Activated CD8-positive, alpha-beta T cell treated with anti-CD3 and anti-CD28 coated beads for 36 hours (primary cell): ENCODE measurements at regions not wholly inside any gene's neighbourhood (a gene's known extent, or its start where the extent isn't known, plus 50 kb on each side); places are given as distances from the start of the nearest gene placed in this dataset.

Experiments
- ATAC-seq: fragments of 200-7000 bp; cut with Tn5 transposase; one replicate; pipeline ENCODE4 v1.10.0; 2021; ENCODE audit warnings: mild to moderate bottlenecking, moderate library complexity
- CTCF ChIA-PET: fragments of 350-600 bp; sonication (Branson Sonifier 250); formaldehyde crosslinking; loops from one replicate; lab custom pipeline; 2021; ENCODE audit warnings: antibody characterized with exemption; lab: Charles Lee
- POLR2A ChIA-PET: fragments of 350-600 bp; sonication (Branson Sonifier 250); formaldehyde crosslinking; loops from one replicate; lab custom pipeline; 2021; ENCODE audit warnings: antibody characterized with exemption; lab: Charles Lee
- DNase-seq: peaks from one replicate; pipeline ENCODE4 v3.0.0-alpha.2; 2020
- H3K27ac Mint-ChIP-seq: one replicate; pipeline ENCODE4 v1.8.0; 2021; ENCODE audit warnings: mild to moderate bottlenecking, mixed read lengths
- H3K27me3 Mint-ChIP-seq: one replicate; pipeline ENCODE4 v1.8.0; 2021; ENCODE audit warnings: mixed read lengths
- H3K36me3 Mint-ChIP-seq: one replicate; pipeline ENCODE4 v1.8.0; 2021; ENCODE audit warnings: low read depth, mixed read lengths
- H3K4me1 Mint-ChIP-seq: one replicate; pipeline ENCODE4 v1.8.0; 2021; ENCODE audit warnings: low read depth, mixed read lengths
- H3K4me3 Mint-ChIP-seq: one replicate; pipeline ENCODE4 v1.8.0; 2021; ENCODE audit warnings: mild to moderate bottlenecking, moderate library complexity, mixed read lengths
- H3K9me3 Mint-ChIP-seq: one replicate; pipeline ENCODE4 v1.8.0; 2021; ENCODE audit warnings: mixed read lengths
- intact Hi-C: fragments of 100-400 bp; cut with micrococcal nuclease; formaldehyde crosslinking; loops from one replicate; pipeline ENCODE4 v1.10.0; 2022
- TF ChIP-seq, protein P1 (sequence below): fragments of 200-600 bp; IDR thresholded peaks from one replicate; pipeline ENCODE4 v1.8.0; 2022; ENCODE audit warnings: antibody characterized with exemption, mild to moderate bottlenecking

DNA sequence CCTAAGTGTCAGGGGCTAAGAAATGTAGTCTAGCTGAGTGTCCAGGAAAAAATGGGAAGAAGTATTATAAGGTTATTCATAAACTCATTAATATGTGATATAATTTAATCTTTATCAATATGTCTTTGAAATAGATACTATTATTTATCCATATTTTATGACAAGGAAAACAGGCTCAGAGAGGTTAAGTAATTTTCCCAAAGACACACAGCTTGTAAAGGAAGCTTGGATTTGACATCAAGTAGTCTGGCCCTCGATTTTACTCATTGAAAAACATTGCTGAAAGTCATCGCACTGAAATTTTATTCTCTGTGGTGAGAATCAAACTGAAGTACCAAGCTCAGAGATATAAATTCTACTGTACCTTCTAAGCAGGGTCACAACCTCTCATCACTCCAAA lies 276.9 kb downstream of the MSX2 start:
- H3K36me3 Mint-ChIP-seq: peaks cover 4% of the 10 kb centered on the region

DNA sequence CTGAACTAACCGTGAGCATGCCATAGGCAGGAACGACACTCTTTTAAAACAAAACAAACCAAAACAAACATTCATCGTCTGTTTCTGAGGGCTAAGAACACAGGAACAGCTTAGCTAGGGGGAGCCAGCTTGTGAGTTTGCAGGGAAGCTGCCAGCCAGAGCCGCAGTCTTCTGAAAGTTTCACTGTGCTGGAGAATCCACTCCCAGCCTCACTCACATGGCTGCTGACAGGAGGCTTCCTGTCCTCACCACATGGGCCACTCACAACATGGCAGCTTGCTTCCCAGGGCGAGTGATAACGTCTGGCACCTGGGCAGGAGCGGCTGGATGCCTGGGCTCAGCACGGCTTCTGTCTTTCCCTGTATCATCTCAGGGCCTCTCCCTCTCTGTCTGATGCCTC lies 275.2 kb downstream of the MSX2 start:
- H3K9me3 Mint-ChIP-seq: peaks cover 16% of the 10 kb centered on the region
- no peak for DNase-seq
- TF ChIP-seq, protein P1, sequence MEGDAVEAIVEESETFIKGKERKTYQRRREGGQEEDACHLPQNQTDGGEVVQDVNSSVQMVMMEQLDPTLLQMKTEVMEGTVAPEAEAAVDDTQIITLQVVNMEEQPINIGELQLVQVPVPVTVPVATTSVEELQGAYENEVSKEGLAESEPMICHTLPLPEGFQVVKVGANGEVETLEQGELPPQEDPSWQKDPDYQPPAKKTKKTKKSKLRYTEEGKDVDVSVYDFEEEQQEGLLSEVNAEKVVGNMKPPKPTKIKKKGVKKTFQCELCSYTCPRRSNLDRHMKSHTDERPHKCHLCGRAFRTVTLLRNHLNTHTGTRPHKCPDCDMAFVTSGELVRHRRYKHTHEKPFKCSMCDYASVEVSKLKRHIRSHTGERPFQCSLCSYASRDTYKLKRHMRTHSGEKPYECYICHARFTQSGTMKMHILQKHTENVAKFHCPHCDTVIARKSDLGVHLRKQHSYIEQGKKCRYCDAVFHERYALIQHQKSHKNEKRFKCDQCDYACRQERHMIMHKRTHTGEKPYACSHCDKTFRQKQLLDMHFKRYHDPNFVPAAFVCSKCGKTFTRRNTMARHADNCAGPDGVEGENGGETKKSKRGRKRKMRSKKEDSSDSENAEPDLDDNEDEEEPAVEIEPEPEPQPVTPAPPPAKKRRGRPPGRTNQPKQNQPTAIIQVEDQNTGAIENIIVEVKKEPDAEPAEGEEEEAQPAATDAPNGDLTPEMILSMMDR: no peak
- H3K4me3 Mint-ChIP-seq: no peak overlapping the region
- ATAC-seq: no peak
- intact Hi-C loops: no loop called here
- H3K4me1 Mint-ChIP-seq: peaks cover 10% of the 10 kb centered on the region
- H3K36me3 Mint-ChIP-seq: peaks cover 4% of the 10 kb centered on the region
- ChIA-PET POLR2A (no interaction called here), CTCF (interaction anchor here (1.0 kb wide), 1 partner anchor 63 kb away, joined by 3 read pairs; no protein-coding TSS in a partner anchor)
- peaks cover 9% of the 10 kb centered on the region for H3K27me3 Mint-ChIP-seq
- no peak overlapping the region for H3K27ac Mint-ChIP-seq

More for the DNA sequence above, 276.9 kb downstream of the MSX2 start:
- Mint-ChIP-seq H3K27me3 (peaks cover 9% of the 10 kb centered on the region), H3K4me3 (no peak overlapping the region), H3K9me3 (peaks cover 16% of the 10 kb centered on the region), H3K4me1 (peaks cover 10% of the 10 kb centered on the region), H3K27ac (no peak overlapping the region)
- ChIA-PET CTCF (no interaction called here), POLR2A (no interaction called here)
- intact Hi-C loops: no loop called here
- TF ChIP-seq, protein P1: no peak
- DNase-seq (no peak), ATAC-seq (no peak)

DNA sequence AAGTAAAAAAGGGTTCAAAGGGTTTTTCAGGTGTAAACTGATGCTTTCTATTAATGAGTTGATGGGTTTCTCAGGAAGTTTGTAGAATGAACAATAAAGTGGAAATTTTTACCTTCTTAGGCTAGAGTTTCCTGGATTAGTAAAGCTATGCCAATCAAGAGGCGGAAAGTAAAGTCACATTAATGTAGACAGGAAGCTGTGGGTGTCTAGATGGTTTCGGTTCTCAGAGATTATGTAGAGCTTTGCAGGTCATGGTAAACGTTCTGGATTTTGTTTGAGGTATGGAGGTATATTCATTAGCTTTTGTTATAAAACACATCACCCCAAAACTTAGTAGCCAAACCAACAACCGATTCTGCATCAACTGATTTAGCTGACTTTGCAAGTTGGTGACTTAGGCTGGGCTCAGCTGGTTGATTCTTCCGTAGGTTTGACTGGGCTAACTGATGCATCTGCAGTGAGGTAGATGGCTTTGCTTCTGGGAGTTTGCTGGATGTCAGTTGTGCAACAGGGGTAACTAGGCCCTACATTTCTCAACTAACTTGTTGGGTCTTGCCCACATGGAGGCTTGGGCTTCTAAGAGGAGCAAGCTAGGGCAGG lies 273.8 kb downstream of the MSX2 start:
- Mint-ChIP-seq H3K27me3 (peaks cover 7% of the 10 kb centered on the region), H3K27ac (no peak overlapping the region), H3K4me3 (no peak overlapping the region), H3K36me3 (peaks cover 4% of the 10 kb centered on the region), H3K4me1 (peaks cover 10% of the 10 kb centered on the region), H3K9me3 (peaks cover 16% of the 10 kb centered on the region)
- DNase-seq (no peak), ATAC-seq (no peak)
- intact Hi-C loops: no loop called here
- POLR2A ChIA-PET: no interaction called here
- TF ChIP-seq, protein P1: no peak
- CTCF ChIA-PET: interaction anchor here (1.2 kb wide), 1 partner anchor 466 kb away, joined by 3 read pairs; no protein-coding TSS in a partner anchor

DNA sequence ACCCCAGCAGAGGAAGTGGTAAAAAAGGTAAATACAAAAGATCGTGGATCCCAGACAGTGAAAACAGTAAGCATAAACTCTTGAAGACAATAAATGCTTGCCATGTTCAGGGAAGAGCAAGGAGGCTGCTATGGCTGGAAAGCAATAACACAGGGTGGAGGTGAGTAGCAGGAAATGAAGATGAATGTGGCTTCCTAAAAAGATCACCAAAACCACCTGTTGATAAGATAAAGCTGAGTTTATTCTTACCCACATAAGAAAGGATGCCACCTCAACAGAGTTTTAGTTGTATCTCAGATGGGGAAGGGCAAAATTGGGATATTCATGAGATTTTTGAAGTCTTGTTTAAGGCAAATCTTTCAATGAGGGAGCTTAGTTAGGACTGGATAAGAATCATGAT lies 273.3 kb downstream of the MSX2 start:
- no peak for DNase-seq
- TF ChIP-seq, protein P1: no peak
- Mint-ChIP-seq H3K4me3 (no peak overlapping the region), H3K27me3 (peaks cover 8% of the 10 kb centered on the region), H3K4me1 (peaks cover 10% of the 10 kb centered on the region), H3K36me3 (peaks cover 4% of the 10 kb centered on the region), H3K27ac (no peak overlapping the region), H3K9me3 (peaks cover 16% of the 10 kb centered on the region)
- ChIA-PET POLR2A (no interaction called here), CTCF (interaction anchor here (1.2 kb wide), 1 partner anchor 467 kb away, joined by 3 read pairs; no protein-coding TSS in a partner anchor)
- no peak for ATAC-seq
- intact Hi-C loops: no loop called here

DNA sequence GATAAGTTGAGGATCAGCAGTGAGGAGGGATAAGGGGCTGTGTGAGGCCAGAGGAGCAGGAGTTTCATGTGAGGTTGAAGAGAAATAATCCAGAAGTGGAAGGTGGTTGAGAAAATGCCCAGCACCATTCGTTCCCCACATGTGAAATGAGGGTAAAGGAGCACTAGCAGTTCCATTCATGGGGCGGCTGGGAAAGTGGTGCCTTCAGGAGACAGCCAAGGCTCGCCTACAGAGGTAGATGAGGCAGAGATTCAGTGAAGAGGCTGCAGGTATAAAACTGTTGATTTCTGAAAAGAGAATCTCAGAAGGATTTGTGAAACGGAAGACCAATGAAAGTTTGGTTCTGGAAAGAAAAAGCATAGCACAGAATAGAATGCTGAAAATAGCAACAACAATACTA lies 272.6 kb downstream of the MSX2 start:
- ATAC-seq (no peak), DNase-seq (no peak)
- H3K4me3 Mint-ChIP-seq: no peak overlapping the region
- H3K27me3 Mint-ChIP-seq: peaks cover 8% of the 10 kb centered on the region
- H3K4me1 Mint-ChIP-seq: peaks cover 10% of the 10 kb centered on the region
- no peak overlapping the region for H3K27ac Mint-ChIP-seq
- intact Hi-C loops: no loop called here
- H3K9me3 Mint-ChIP-seq: peaks cover 16% of the 10 kb centered on the region
- peaks cover 4% of the 10 kb centered on the region for H3K36me3 Mint-ChIP-seq
- TF ChIP-seq, protein P1: no peak
- CTCF ChIA-PET: no interaction called here
- POLR2A ChIA-PET: no interaction called here
